ENCODE measurements at regions not wholly inside any gene's neighbourhood (a gene's known extent, or its start where the extent isn't known, plus 50 kb on each side); places are given as distances from the start of the nearest gene placed in this dataset.

- TF ChIP-seq, protein P1, sequence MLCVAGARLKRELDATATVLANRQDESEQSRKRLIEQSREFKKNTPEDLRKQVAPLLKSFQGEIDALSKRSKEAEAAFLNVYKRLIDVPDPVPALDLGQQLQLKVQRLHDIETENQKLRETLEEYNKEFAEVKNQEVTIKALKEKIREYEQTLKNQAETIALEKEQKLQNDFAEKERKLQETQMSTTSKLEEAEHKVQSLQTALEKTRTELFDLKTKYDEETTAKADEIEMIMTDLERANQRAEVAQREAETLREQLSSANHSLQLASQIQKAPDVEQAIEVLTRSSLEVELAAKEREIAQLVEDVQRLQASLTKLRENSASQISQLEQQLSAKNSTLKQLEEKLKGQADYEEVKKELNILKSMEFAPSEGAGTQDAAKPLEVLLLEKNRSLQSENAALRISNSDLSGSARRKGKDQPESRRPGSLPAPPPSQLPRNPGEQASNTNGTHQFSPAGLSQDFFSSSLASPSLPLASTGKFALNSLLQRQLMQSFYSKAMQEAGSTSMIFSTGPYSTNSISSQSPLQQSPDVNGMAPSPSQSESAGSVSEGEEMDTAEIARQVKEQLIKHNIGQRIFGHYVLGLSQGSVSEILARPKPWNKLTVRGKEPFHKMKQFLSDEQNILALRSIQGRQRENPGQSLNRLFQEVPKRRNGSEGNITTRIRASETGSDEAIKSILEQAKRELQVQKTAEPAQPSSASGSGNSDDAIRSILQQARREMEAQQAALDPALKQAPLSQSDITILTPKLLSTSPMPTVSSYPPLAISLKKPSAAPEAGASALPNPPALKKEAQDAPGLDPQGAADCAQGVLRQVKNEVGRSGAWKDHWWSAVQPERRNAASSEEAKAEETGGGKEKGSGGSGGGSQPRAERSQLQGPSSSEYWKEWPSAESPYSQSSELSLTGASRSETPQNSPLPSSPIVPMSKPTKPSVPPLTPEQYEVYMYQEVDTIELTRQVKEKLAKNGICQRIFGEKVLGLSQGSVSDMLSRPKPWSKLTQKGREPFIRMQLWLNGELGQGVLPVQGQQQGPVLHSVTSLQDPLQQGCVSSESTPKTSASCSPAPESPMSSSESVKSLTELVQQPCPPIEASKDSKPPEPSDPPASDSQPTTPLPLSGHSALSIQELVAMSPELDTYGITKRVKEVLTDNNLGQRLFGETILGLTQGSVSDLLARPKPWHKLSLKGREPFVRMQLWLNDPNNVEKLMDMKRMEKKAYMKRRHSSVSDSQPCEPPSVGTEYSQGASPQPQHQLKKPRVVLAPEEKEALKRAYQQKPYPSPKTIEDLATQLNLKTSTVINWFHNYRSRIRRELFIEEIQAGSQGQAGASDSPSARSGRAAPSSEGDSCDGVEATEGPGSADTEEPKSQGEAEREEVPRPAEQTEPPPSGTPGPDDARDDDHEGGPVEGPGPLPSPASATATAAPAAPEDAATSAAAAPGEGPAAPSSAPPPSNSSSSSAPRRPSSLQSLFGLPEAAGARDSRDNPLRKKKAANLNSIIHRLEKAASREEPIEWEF (IDR thresholded peaks at IDR 0.05; ENCODE audit: insufficient replicate concordance, low read depth, low read length): no peak
Observed at GRCh38 chr6:100171533-100172321, 177.7 kb upstream of the MCHR2 start (continued).

DNA sequence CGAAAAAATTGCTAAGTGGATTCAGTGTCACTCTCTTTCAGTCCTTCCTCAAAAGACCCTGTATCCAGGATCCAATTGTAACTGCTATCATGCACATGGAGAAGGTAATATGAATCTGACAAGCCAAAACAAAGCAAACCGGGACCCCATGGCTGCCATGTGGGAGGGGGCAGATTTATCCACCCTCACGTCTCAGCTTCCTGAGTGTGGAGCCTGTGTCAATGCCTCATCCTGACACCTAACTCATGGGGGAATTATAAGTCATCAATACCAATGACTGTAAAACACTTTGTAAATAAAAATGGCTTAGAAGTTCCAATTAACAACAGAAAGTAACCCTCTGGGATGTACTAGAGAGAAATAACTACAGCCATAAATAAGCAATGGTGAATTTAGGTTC lies 174.1 kb upstream of the MCHR2 start:
- H2AFZ ChIP-seq (ENCODE audit: control insufficient read depth, low read depth, low read length): no peak overlapping the region
- no peaks in the 10 kb centered on the region for H3K36me3 ChIP-seq (ENCODE audit: control insufficient read depth in 2 of 2, insufficient read depth in 2 of 2, low read length in 1 of 2)
- no peak for TF ChIP-seq YY1 (IDR thresholded peaks at IDR 0.05; ENCODE audit: low read depth, low read length)
- no peak for TF ChIP-seq NFYB (IDR thresholded peaks at IDR 0.05; ENCODE audit: insufficient read depth, low read depth, low read length)
- TF ChIP-seq MTA2 (IDR thresholded peaks at IDR 0.05; ENCODE audit: low read depth): no peak
- TF ChIP-seq NFYA (IDR thresholded peaks at IDR 0.05; ENCODE audit: borderline replicate concordance, low read depth, low read length): no peak
- no peak for TF ChIP-seq CHD2 (IDR thresholded peaks at IDR 0.05; ENCODE audit: borderline replicate concordance, low read depth, low read length)
- TF ChIP-seq, protein P2, sequence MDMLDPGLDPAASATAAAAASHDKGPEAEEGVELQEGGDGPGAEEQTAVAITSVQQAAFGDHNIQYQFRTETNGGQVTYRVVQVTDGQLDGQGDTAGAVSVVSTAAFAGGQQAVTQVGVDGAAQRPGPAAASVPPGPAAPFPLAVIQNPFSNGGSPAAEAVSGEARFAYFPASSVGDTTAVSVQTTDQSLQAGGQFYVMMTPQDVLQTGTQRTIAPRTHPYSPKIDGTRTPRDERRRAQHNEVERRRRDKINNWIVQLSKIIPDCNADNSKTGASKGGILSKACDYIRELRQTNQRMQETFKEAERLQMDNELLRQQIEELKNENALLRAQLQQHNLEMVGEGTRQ (IDR thresholded peaks at IDR 0.05; ENCODE audit: borderline replicate concordance, low read depth, low read length): no peak
- no peak for TF ChIP-seq ATF3 (IDR thresholded peaks at IDR 0.05; ENCODE audit: borderline replicate concordance, extremely low read depth, low read depth, low read length)
- TF ChIP-seq MLLT1 (IDR thresholded peaks at IDR 0.05): no peak
- no peak overlapping the region for H3K4me2 ChIP-seq (ENCODE audit: control insufficient read depth, insufficient read depth)
- no peak overlapping the region for H3K9ac ChIP-seq (ENCODE audit: control insufficient read depth, insufficient read depth, low read length)
- 53% methylated on average over 3 of the region's 3 CpGs for WGBS (ENCODE audit: insufficient coverage, insufficient replicate concordance, low lambda C conversion rate, missing lambda C conversion rate)
- ChIA-PET POLR2A (no interaction called here), SMC1A (ENCODE audit: uncharacterized antibody, unreplicated experiment) (no interaction called here), RAD21 (ENCODE audit: unreplicated experiment) (no interaction called here), CTCF (interaction anchor here (1.5 kb wide), 1 partner anchor 64 kb away, joined by 3 read pairs; no protein-coding TSS in a partner anchor)
- no peaks in the 10 kb centered on the region for H4K20me1 ChIP-seq (ENCODE audit: control insufficient read depth, insufficient read depth)
- H3K27ac ChIP-seq (ENCODE audit: control insufficient read depth, insufficient read depth): no peak overlapping the region
- BruUV-seq (replicated peaks): no TSS peak
- DNase-seq (ENCODE audit: low read depth, low spot score) (no peak), FAIRE-seq (no peak), ATAC-seq (no peak)
- no peak overlapping the region for H3K4me3 ChIP-seq
- intact Hi-C loops (cut with micrococcal nuclease; ENCODE audit: unreplicated experiment): no loop called here
- peaks cover 6% of the 10 kb centered on the region for H3K4me1 ChIP-seq (ENCODE audit: control insufficient read depth, insufficient read depth, low read length)
- H3K79me2 ChIP-seq (ENCODE audit: control insufficient read depth, insufficient read depth, low read length): no peaks in the 10 kb centered on the region
- peaks cover 0 to under 1% of the 10 kb centered on the region in 2 experiments; a peak in 1 of 4 replicates for H3K27me3 ChIP-seq (replicated peaks in 1 of 2; ENCODE audit: control insufficient read depth in 2 of 2, insufficient read depth in 2 of 2, low read length in 1 of 2)
- no peaks in the 10 kb centered on the region; the same call in 2 of the 3 replicates for H3K9me3 ChIP-seq (replicated peaks; ENCODE audit: control insufficient read depth, insufficient read depth, low read length)
- in situ Hi-C loops (cut with MboI): no loop called here

All from GM12878 (cell line).